A673 (cell line): ENCODE measurements at regions not wholly inside any gene's neighbourhood (a gene's known extent, or its start where the extent isn't known, plus 50 kb on each side); places are given as distances from the start of the nearest gene placed in this dataset.

Experiments used
- BruUV-seq: library from RNA; stranded (reverse); fragments of 400-500 nt; replicated peaks from 2 replicates; lab custom pipeline; 2021; lab: Mats Ljungman, UMichigan
- CTCF ChIA-PET: fragments of 300-600 bp; sonication (Branson Sonifier 250); formaldehyde crosslinking; loops from one replicate; lab custom pipeline; 2022; ENCODE audit warnings: antibody characterized with exemption; lab: Charles Lee
- POLR2A ChIA-PET: fragments of 300-600 bp; sonication (Branson Sonifier 250); formaldehyde crosslinking; loops from one replicate; lab custom pipeline; 2022; ENCODE audit warnings: antibody characterized with exemption; ENCODE audit not compliant: low non-redundant PET; lab: Charles Lee
- DNase-seq: peaks from one replicate; pipeline ENCODE4 v3.0.0-alpha.2; 2015; ENCODE audit warnings: low spot score
- H3K27ac ChIP-seq: fragments of 200-600 bp; sonication (generic); 2 replicates; pipeline ENCODE4 v1.5.1; 2016; ENCODE audit warnings: mixed run types, low read depth, mild to moderate bottlenecking, mixed read lengths, antibody characterized with exemption, low read length; ENCODE audit not compliant: poor library complexity, severe bottlenecking
- H3K27me3 ChIP-seq: fragments of 200-600 bp; sonication (generic); replicated peaks from 2 replicates; pipeline ENCODE4 v1.6.1; 2017; ENCODE audit warnings: mixed run types, low read depth, mild to moderate bottlenecking, mixed read lengths, antibody characterized with exemption, low read length; ENCODE audit not compliant: insufficient read depth, poor library complexity
- H3K36me3 ChIP-seq: fragments of 200-600 bp; sonication (generic); 2 replicates; pipeline ENCODE4 v1.6.1; 2016; ENCODE audit warnings: mixed run types, mild to moderate bottlenecking, mixed read lengths, antibody characterized with exemption, low read length; ENCODE audit not compliant: insufficient read depth, poor library complexity, severe bottlenecking
- H3K4me1 ChIP-seq: fragments of 200-600 bp; sonication (generic); 2 replicates; pipeline ENCODE4 v1.6.1; 2017; ENCODE audit warnings: mixed run types, mild to moderate bottlenecking, mixed read lengths, antibody characterized with exemption, low read length; ENCODE audit not compliant: insufficient read depth, poor library complexity, severe bottlenecking
- H3K4me3 ChIP-seq: fragments of 200-600 bp; sonication (generic); 2 replicates; pipeline ENCODE4 v1.5.1; 2016; ENCODE audit warnings: low read depth, mixed run types, mild to moderate bottlenecking, mixed read lengths, low read length; ENCODE audit not compliant: poor library complexity, severe bottlenecking
- H3K9me3 ChIP-seq: fragments of 200-600 bp; sonication (generic); 2 replicates; pipeline ENCODE4 v1.6.1; 2016; ENCODE audit warnings: mixed run types, low read depth, mild to moderate bottlenecking, mixed read lengths, antibody characterized with exemption, low read length; ENCODE audit not compliant: poor library complexity, severe bottlenecking
- EZH2 ChIP-seq: fragments of 200-600 bp; sonication (generic); IDR thresholded peaks from 2 replicates; pipeline ENCODE4 v1.6.1; 2017; ENCODE audit warnings: borderline replicate concordance, low read depth, mild to moderate bottlenecking, mixed read lengths, antibody characterized with exemption, low read length; ENCODE audit not compliant: poor library complexity, severe bottlenecking
- intact Hi-C: fragments of 100-400 bp; cut with micrococcal nuclease; formaldehyde crosslinking; loops from one replicate; pipeline ENCODE4 v1.10.0; 2022; ENCODE audit not compliant: unreplicated experiment
- TF ChIP-seq, protein P1 (sequence below): fragments of 300-800, 200-600 bp; sonication (generic); conservative IDR thresholded peaks from 2 replicates; pipeline ENCODE4 v1.5.1; 2017; ENCODE audit warnings: low read depth, mild to moderate bottlenecking, antibody characterized with exemption, low read length, moderate library complexity, mixed read lengths

- Histone ChIP-seq H3K36me3 (no peaks in the 10 kb centered on the region), H3K4me1 (peaks cover 6% of the 10 kb centered on the region), H3K27me3 (no peaks in the 10 kb centered on the region), H3K4me3 (no peak overlapping the region), H3K27ac (no peak overlapping the region), H3K9me3 (no peaks in the 10 kb centered on the region)
- CTCF ChIA-PET, result no interaction called here
- intact Hi-C loops, result no loop called here
- no TSS peak for BruUV-seq
- DNase-seq, result no peak
- POLR2A ChIA-PET, result no interaction called here
- no peak for TF ChIP-seq EZH2
- TF ChIP-seq, protein P1, sequence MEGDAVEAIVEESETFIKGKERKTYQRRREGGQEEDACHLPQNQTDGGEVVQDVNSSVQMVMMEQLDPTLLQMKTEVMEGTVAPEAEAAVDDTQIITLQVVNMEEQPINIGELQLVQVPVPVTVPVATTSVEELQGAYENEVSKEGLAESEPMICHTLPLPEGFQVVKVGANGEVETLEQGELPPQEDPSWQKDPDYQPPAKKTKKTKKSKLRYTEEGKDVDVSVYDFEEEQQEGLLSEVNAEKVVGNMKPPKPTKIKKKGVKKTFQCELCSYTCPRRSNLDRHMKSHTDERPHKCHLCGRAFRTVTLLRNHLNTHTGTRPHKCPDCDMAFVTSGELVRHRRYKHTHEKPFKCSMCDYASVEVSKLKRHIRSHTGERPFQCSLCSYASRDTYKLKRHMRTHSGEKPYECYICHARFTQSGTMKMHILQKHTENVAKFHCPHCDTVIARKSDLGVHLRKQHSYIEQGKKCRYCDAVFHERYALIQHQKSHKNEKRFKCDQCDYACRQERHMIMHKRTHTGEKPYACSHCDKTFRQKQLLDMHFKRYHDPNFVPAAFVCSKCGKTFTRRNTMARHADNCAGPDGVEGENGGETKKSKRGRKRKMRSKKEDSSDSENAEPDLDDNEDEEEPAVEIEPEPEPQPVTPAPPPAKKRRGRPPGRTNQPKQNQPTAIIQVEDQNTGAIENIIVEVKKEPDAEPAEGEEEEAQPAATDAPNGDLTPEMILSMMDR, result no peak
These were observed 519.8 kb upstream of the TMPO start for GRCh38 chr12:97995559-97995958.

GRCh38 chr12:98001430-98001829, 514.0 kb upstream of the TMPO start:
- intact Hi-C loops, result loop anchor here (5.0 kb wide), 1 partner anchor 371 kb away; no protein-coding TSS in a partner anchor
- H3K27ac ChIP-seq, result no peak overlapping the region
- no peaks in the 10 kb centered on the region for H3K27me3 ChIP-seq
- DNase-seq, result no peak
- CTCF ChIA-PET, result no interaction called here
- POLR2A ChIA-PET, result no interaction called here
- no peak overlapping the region for H3K4me3 ChIP-seq
- H3K9me3 ChIP-seq, result no peaks in the 10 kb centered on the region
- H3K36me3 ChIP-seq, result no peaks in the 10 kb centered on the region
- TF ChIP-seq, protein P1, result no peak
- TF ChIP-seq EZH2, result no peak
- BruUV-seq, result no TSS peak
- peaks cover 9% of the 10 kb centered on the region for H3K4me1 ChIP-seq

GRCh38 chr12:98002887-98003493, 512.4 kb upstream of the TMPO start:
- DNase-seq, result peak; percentile 81
- ChIA-PET POLR2A (no interaction called here), CTCF (no interaction called here)
- no peaks in the 10 kb centered on the region for H3K36me3 ChIP-seq
- BruUV-seq, result no TSS peak
- intact Hi-C loops, result loop anchor here (5.0 kb wide), 1 partner anchor 369 kb away; no protein-coding TSS in a partner anchor
- no peak overlapping the region for H3K27ac ChIP-seq
- no peaks in the 10 kb centered on the region for H3K27me3 ChIP-seq
- H3K9me3 ChIP-seq, result no peaks in the 10 kb centered on the region
- H3K4me1 ChIP-seq, result peaks cover 9% of the 10 kb centered on the region
- no peak overlapping the region for H3K4me3 ChIP-seq
- no peak for TF ChIP-seq EZH2
- TF ChIP-seq, protein P1, result peak; percentile 72
